Natural killer cell (primary cell): ENCODE measurements at regions not wholly inside any gene's neighbourhood (a gene's known extent, or its start where the extent isn't known, plus 50 kb on each side); places are given as distances from the start of the nearest gene placed in this dataset.

ENCODE experiments used
- ATAC-seq, 3 donors: fragments of 150-1000 bp in 2 of 3; fragments of 200-7000 bp in 1 of 3; cut with Tn5 transposase; 1 replicate in 1 of 3; 2 replicates in 2 of 3; pipeline ENCODE4 v1.10.0; 2021; ENCODE audit warnings: mild to moderate bottlenecking in 2 of 3, moderate library complexity in 2 of 3
- DNase-seq, 2 donors: peaks; one replicate each; pipeline versions ENCODE4 v3.0.0 to v3.0.0-alpha.2; 2013 to 2021; ENCODE audit warnings: mixed read lengths in 1 of 2
- H3K27ac ChIP-seq: one replicate; pipeline ENCODE4 v1.5.1; 2013; ENCODE audit warnings: mild to moderate bottlenecking, low read length
- H3K27me3 ChIP-seq: one replicate; pipeline ENCODE4 v1.6.1; 2013; ENCODE audit warnings: low read length; ENCODE audit not compliant: control insufficient read depth, insufficient read depth
- H3K36me3 ChIP-seq: one replicate; pipeline ENCODE4 v1.6.1; 2013; ENCODE audit warnings: low read length; ENCODE audit not compliant: control insufficient read depth, insufficient read depth
- H3K4me1 ChIP-seq: one replicate; pipeline ENCODE4 v1.6.1; 2013; ENCODE audit warnings: low read length; ENCODE audit not compliant: control insufficient read depth, insufficient read depth
- H3K4me3 ChIP-seq: one replicate; pipeline ENCODE4 v1.5.1; 2013; ENCODE audit warnings: low read length
- H3K9me3 ChIP-seq: one replicate; pipeline ENCODE4 v1.6.1; 2013; ENCODE audit warnings: low read length; ENCODE audit not compliant: control insufficient read depth, insufficient read depth
- H3K27ac Mint-ChIP-seq, 2 donors: one replicate each; pipeline ENCODE4 v1.8.0; 2022; ENCODE audit warnings: mild to moderate bottlenecking in 2 of 2, mixed read lengths in 2 of 2, moderate library complexity in 1 of 2
- H3K27me3 Mint-ChIP-seq, 2 donors: one replicate each; pipeline ENCODE4 v1.8.0; 2022; ENCODE audit warnings: low read depth in 2 of 2, mixed read lengths in 2 of 2
- H3K36me3 Mint-ChIP-seq: one replicate; pipeline ENCODE4 v1.8.0; 2022; ENCODE audit warnings: mixed read lengths
- H3K4me1 Mint-ChIP-seq, 2 donors: one replicate each; pipeline ENCODE4 v1.8.0; 2022; ENCODE audit warnings: mixed read lengths in 2 of 2
- H3K4me3 Mint-ChIP-seq: one replicate; pipeline ENCODE4 v1.8.0; 2022; ENCODE audit warnings: mild to moderate bottlenecking, moderate library complexity, mixed read lengths
- H3K9me3 Mint-ChIP-seq, 2 donors: one replicate each; pipeline ENCODE4 v1.8.0; 2022; ENCODE audit warnings: mixed read lengths in 2 of 2
- WGBS: methylation state at CpG from one replicate; pipeline ENCODE4 v1.1.7; 2013; ENCODE audit warnings: missing lambda C conversion rate; ENCODE audit not compliant: insufficient coverage; 5-methylcytosine and 5-hydroxymethylcytosine counted together
- intact Hi-C: fragments of 100-400 bp; cut with micrococcal nuclease; formaldehyde crosslinking; loops from one replicate; pipeline ENCODE4 v1.14.2; 2022
- TF ChIP-seq, protein P1 (sequence below): fragments of 200-600 bp; IDR thresholded peaks from one replicate; pipeline ENCODE4 v1.8.0; 2022; ENCODE audit warnings: antibody characterized with exemption

DNA sequence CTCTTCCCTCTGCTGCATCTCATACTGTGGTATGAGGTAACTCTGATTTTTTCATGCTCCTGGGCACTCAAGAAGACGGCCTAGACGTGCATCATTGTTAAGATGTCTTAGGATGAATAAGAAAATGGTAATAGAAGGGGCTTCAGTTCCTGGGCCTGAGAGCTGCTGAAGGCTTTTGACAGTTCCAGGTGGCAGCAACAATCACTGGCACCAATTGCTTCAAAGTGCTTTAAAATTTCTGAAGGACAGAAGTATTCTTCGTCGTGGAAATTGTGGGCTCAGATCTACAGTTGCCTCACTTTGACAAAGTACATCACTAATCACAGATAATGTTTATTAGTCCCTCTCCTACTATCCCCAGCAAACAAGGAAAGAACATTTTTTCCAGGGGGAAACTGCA is 536.6 kb upstream of the CAMK1G start:
- no peak overlapping the region for H3K4me3 ChIP-seq
- no peaks in the 10 kb centered on the region for H3K36me3 ChIP-seq
- Mint-ChIP-seq H3K9me3 (peaks cover 0 to 3% of the 10 kb centered on the region in 2 donors), H3K4me1 (no peaks in the 10 kb centered on the region), H3K36me3 (no peaks in the 10 kb centered on the region), H3K4me3 (no peak overlapping the region), H3K27ac (no peak overlapping the region), H3K27me3 (no peaks in the 10 kb centered on the region)
- no peaks in the 10 kb centered on the region for H3K27me3 ChIP-seq
- DNase-seq (no peak), ATAC-seq (no peak)
- TF ChIP-seq, protein P1, sequence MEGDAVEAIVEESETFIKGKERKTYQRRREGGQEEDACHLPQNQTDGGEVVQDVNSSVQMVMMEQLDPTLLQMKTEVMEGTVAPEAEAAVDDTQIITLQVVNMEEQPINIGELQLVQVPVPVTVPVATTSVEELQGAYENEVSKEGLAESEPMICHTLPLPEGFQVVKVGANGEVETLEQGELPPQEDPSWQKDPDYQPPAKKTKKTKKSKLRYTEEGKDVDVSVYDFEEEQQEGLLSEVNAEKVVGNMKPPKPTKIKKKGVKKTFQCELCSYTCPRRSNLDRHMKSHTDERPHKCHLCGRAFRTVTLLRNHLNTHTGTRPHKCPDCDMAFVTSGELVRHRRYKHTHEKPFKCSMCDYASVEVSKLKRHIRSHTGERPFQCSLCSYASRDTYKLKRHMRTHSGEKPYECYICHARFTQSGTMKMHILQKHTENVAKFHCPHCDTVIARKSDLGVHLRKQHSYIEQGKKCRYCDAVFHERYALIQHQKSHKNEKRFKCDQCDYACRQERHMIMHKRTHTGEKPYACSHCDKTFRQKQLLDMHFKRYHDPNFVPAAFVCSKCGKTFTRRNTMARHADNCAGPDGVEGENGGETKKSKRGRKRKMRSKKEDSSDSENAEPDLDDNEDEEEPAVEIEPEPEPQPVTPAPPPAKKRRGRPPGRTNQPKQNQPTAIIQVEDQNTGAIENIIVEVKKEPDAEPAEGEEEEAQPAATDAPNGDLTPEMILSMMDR = no peak
- WGBS = 91% methylated on average over 4 of the region's 4 CpGs
- H3K27ac ChIP-seq = no peak overlapping the region
- no peaks in the 10 kb centered on the region for H3K4me1 ChIP-seq
- H3K9me3 ChIP-seq = no peaks in the 10 kb centered on the region
- intact Hi-C loops = no loop called here

DNA sequence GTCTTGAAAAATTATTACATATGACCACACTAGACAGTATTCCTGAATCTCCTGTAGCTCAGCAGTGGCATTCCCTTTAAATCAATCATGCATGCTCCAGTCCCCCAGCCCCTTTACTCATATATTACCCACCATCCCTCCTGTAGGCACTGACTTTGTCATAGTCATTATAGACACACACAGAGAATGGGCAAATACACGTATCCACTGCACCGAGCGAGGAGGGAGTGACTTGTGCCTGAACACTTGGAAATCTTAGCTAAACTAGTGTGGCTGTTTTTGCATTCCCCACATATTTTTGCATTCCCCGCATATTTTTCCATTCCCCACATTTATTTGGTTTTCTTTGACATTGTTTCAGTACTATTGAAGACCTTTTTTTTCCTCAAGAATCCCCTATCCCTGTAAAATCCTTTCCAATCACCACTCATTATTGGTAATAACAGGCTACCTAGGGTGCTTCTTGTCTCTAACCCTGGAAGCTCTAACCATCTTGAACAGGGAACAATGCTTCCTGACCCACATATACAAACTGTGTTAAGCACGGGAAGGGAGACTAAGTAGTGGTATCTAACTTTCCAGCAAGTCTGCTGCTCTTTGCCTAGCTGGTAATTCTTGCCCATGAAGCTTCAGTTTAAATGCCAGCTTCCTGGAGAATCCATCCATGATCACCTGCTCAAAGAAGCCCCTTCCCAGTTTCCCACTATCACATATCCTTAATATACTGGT is 534.4 kb upstream of the CAMK1G start:
- no peaks in the 10 kb centered on the region for H3K36me3 Mint-ChIP-seq
- 97% methylated on average over 5 of the region's 5 CpGs for WGBS
- no peak overlapping the region for H3K4me3 Mint-ChIP-seq
- H3K27ac Mint-ChIP-seq = no peak overlapping the region
- Histone ChIP-seq H3K4me1 (no peaks in the 10 kb centered on the region), H3K27ac (no peak overlapping the region), H3K27me3 (no peaks in the 10 kb centered on the region), H3K4me3 (no peak overlapping the region), H3K36me3 (no peaks in the 10 kb centered on the region), H3K9me3 (no peaks in the 10 kb centered on the region)
- no peak for ATAC-seq
- peaks cover 0 to 2% of the 10 kb centered on the region in 2 donors for H3K27me3 Mint-ChIP-seq
- TF ChIP-seq, protein P1 = no peak
- no peaks in the 10 kb centered on the region for H3K4me1 Mint-ChIP-seq
- H3K9me3 Mint-ChIP-seq = peaks cover 0 to 4% of the 10 kb centered on the region in 2 donors
- intact Hi-C loops = no loop called here
- no peak for DNase-seq

DNA sequence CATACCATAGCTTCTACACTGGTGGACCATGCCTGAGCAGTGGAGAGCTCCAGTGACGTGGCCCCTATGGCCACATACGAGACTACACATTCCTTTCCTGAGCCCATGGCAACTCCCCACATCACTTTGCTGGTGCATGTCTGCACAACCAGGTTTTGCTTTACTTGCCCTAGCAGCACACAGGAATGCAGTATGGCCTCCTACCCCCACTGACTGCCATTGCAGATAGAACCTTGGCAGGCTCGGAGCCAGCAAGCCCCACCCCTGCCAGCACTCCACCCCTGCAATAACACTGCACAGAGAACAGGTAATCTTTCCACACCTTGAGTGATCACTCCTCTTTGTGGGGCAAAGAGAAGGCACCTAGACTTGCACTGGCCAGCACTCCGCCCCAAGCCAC is 531.9 kb upstream of the CAMK1G start:
- H3K4me3 ChIP-seq = no peak overlapping the region
- H3K9me3 Mint-ChIP-seq = peaks cover 7% of the 10 kb centered on the region in 2 donors
- H3K27me3 Mint-ChIP-seq = peaks cover 0 to 2% of the 10 kb centered on the region in 2 donors
- H3K4me3 Mint-ChIP-seq = no peak overlapping the region
- H3K27me3 ChIP-seq = no peaks in the 10 kb centered on the region
- no peaks in the 10 kb centered on the region for H3K36me3 Mint-ChIP-seq
- TF ChIP-seq, protein P1 = no peak
- no peak overlapping the region for H3K27ac ChIP-seq
- no peak overlapping the region for H3K27ac Mint-ChIP-seq
- no peak for ATAC-seq
- H3K36me3 ChIP-seq = no peaks in the 10 kb centered on the region
- no peaks in the 10 kb centered on the region for H3K9me3 ChIP-seq
- H3K4me1 Mint-ChIP-seq = no peaks in the 10 kb centered on the region
- no peaks in the 10 kb centered on the region for H3K4me1 ChIP-seq
- WGBS = 91% methylated on average over 4 of the region's 4 CpGs
- no peak for DNase-seq
- intact Hi-C loops = no loop called here

DNA sequence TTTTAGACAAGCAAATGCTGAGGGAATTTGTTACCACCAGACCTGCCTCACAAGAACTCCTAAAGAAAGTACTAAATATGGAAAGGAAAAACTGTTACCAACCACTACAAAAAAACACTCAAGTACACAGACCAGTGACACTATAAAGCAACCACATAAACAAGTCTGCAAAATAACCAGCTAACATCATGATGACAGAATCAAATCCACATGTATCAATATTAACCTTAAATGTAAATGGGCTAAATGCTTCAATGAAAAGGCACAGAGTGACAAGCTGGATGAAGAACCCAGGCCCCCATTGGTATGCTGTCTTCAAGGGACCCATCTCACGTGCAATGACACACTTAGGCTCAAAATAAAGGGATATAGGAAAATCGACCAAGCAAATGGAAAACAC is 529.9 kb upstream of the CAMK1G start:
- TF ChIP-seq, protein P1 = no peak
- DNase-seq = no peak
- Histone ChIP-seq H3K27ac (no peak overlapping the region), H3K36me3 (no peaks in the 10 kb centered on the region), H3K27me3 (no peaks in the 10 kb centered on the region), H3K4me3 (no peak overlapping the region), H3K4me1 (no peaks in the 10 kb centered on the region), H3K9me3 (no peaks in the 10 kb centered on the region)
- intact Hi-C loops = no loop called here
- WGBS = 64% methylated on average over 2 of the region's 2 CpGs
- no peaks in the 10 kb centered on the region for H3K36me3 Mint-ChIP-seq
- ATAC-seq = no peak
- H3K4me3 Mint-ChIP-seq = no peak overlapping the region
- H3K9me3 Mint-ChIP-seq = peaks cover 7 to 10% of the 10 kb centered on the region in 2 donors
- no peaks in the 10 kb centered on the region for H3K4me1 Mint-ChIP-seq
- H3K27ac Mint-ChIP-seq = no peak overlapping the region
- H3K27me3 Mint-ChIP-seq = peaks cover 0 to 2% of the 10 kb centered on the region in 2 donors
